SK-N-SH (cell line): ENCODE measurements at regions not wholly inside any gene's neighbourhood (a gene's known extent, or its start where the extent isn't known, plus 50 kb on each side); places are given as distances from the start of the nearest gene placed in this dataset.

Experiments used
- CTCF ChIP-seq: fragments of 200-600 bp; sonication (generic); IDR thresholded peaks from 2 replicates; pipeline ENCODE4 v1.6.1; 2017; ENCODE audit warnings: antibody characterized with exemption, mild to moderate bottlenecking, moderate library complexity
- ELF1 ChIP-seq: IDR thresholded peaks from 2 replicates; pipeline ENCODE4 v1.4.0; 2012
- EZH2phosphoT487 ChIP-seq: fragments of 200-600 bp; sonication (generic); IDR thresholded peaks from 2 replicates; pipeline ENCODE4 v1.6.1; 2017; ENCODE audit warnings: low read depth, mixed run types, mild to moderate bottlenecking, antibody characterized with exemption, moderate library complexity, borderline replicate concordance
- IRF3 ChIP-seq: fragments of 150-350 bp; IDR thresholded peaks from 2 replicates; pipeline ENCODE4 v1.6.1; 2016; ENCODE audit warnings: mild to moderate bottlenecking, low read depth, low read length
- MXI1 ChIP-seq: IDR thresholded peaks from 2 replicates; pipeline ENCODE4 v1.6.1; 2012; ENCODE audit warnings: mild to moderate bottlenecking, low read depth, low read length, improper control_type of control experiment
- POLR2AphosphoS5 ChIP-seq: IDR thresholded peaks from 2 replicates; pipeline ENCODE4 v1.6.1; 2012; ENCODE audit warnings: low read depth, low read length
- RAD21 ChIP-seq: IDR thresholded peaks from 2 replicates; pipeline ENCODE4 v1.6.1; 2012; ENCODE audit warnings: mild to moderate bottlenecking, low read length
- RCOR1 ChIP-seq: fragments of 150-350 bp; IDR thresholded peaks from 2 replicates; pipeline ENCODE4 v1.6.1; 2017; ENCODE audit warnings: antibody characterized with exemption, low read length
- REST ChIP-seq: IDR thresholded peaks from 2 replicates; pipeline ENCODE4 v1.6.1; 2012; ENCODE audit warnings: mild to moderate bottlenecking, low read depth, low read length, moderate library complexity
- RFX5 ChIP-seq: IDR thresholded peaks from 2 replicates; pipeline ENCODE4 v1.6.1; 2012; ENCODE audit warnings: mild to moderate bottlenecking, improper control_type of control experiment, low read length
- SIN3A ChIP-seq: IDR thresholded peaks from 2 replicates; pipeline ENCODE4 v1.6.1; 2012; ENCODE audit warnings: low read depth, mild to moderate bottlenecking, low read length, moderate library complexity, borderline replicate concordance
- SMC3 ChIP-seq: IDR thresholded peaks from 2 replicates; pipeline ENCODE4 v1.6.1; 2012; ENCODE audit warnings: low read depth, low read length, improper control_type of control experiment
- TAF1 ChIP-seq: IDR thresholded peaks from 2 replicates; pipeline ENCODE4 v1.6.1; 2012; ENCODE audit warnings: low read depth, mild to moderate bottlenecking, low read length, moderate library complexity, borderline replicate concordance
- YY1 ChIP-seq: IDR thresholded peaks from 2 replicates; pipeline ENCODE4 v1.4.0; 2012; ENCODE audit warnings: low read depth, mild to moderate bottlenecking

DNA sequence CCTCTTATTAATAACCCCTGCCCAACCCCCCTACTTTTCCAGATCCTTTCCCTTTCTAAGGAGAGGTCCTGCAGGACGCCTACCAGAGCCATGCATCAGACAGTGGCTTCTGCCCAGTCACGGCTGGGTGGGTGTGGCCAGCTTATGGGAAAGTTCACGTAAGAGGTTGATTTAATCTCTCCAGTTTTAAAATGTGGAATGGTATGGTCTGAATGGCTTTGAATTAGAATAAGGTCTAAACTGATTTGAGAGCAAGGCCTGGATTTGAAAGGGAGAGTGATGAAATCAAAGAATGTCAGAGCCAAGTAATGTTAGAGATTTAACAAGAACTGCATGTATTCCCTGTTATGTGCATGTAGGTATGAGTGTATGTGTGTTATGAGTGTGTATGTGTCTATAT is 275.7 kb downstream of the PAX1 start:
- no peak for TF ChIP-seq EZH2phosphoT487
- no peak for TF ChIP-seq RCOR1
- no peak for TF ChIP-seq REST
- no peak for TF ChIP-seq TAF1
- TF ChIP-seq POLR2AphosphoS5: no peak
- TF ChIP-seq RAD21: no peak
- no peak for TF ChIP-seq CTCF
- no peak for TF ChIP-seq YY1
- TF ChIP-seq MXI1: no peak
- TF ChIP-seq IRF3: no peak
- no peak for TF ChIP-seq SMC3
- TF ChIP-seq SIN3A: no peak
- no peak for TF ChIP-seq RFX5
- no peak for TF ChIP-seq ELF1
